Activated CD8-positive, alpha-beta memory T cell treated with anti-CD3 and anti-CD28 coated beads for 36 hours (primary cell): ENCODE measurements at regions not wholly inside any gene's neighbourhood (a gene's known extent, or its start where the extent isn't known, plus 50 kb on each side); places are given as distances from the start of the nearest gene placed in this dataset.
"Not testable (repeated sequence)": the region's sequence is repeated elsewhere in the genome, so short reads cannot be mapped to it uniquely, and the experiment has no call there.

Source experiments
- CTCF ChIA-PET: fragments of 350-600 bp; sonication (Branson Sonifier 250); formaldehyde crosslinking; loops from one replicate; lab custom pipeline; 2021; ENCODE audit warnings: antibody characterized with exemption; lab: Charles Lee
- POLR2A ChIA-PET: fragments of 350-600 bp; sonication (Branson Sonifier 250); formaldehyde crosslinking; loops from one replicate; lab custom pipeline; 2021; ENCODE audit warnings: antibody characterized with exemption; lab: Charles Lee

GRCh38 chr2:111435553-111436310 is 315.0 kb downstream of the BCL2L11 start:
- POLR2A ChIA-PET, CTCF ChIA-PET: not testable (repeated sequence)

- CTCF ChIA-PET, POLR2A ChIA-PET: not testable (repeated sequence)
These were observed 315.7 kb downstream of the BCL2L11 start for GRCh38 chr2:111436411-111436810.

- POLR2A ChIA-PET, CTCF ChIA-PET: not testable (repeated sequence)
These were observed 316.7 kb downstream of the BCL2L11 start for GRCh38 chr2:111437288-111437990.

GRCh38 chr2:111438161-111438560 is 317.4 kb downstream of the BCL2L11 start:
- POLR2A ChIA-PET, CTCF ChIA-PET: not testable (repeated sequence)

GRCh38 chr2:111439237-111439636 is 318.5 kb downstream of the BCL2L11 start:
- CTCF ChIA-PET, POLR2A ChIA-PET: not testable (repeated sequence)

GRCh38 chr2:111441614-111442013 is 320.9 kb downstream of the BCL2L11 start:
- CTCF ChIA-PET, POLR2A ChIA-PET: not testable (repeated sequence)

- CTCF ChIA-PET, POLR2A ChIA-PET: not testable (repeated sequence)
These were observed 322.2 kb downstream of the BCL2L11 start for GRCh38 chr2:111442767-111443454.

GRCh38 chr2:111444516-111444915 is 323.8 kb downstream of the BCL2L11 start:
- POLR2A ChIA-PET, CTCF ChIA-PET: not testable (repeated sequence)

- POLR2A ChIA-PET, CTCF ChIA-PET: not testable (repeated sequence)
These were observed 324.6 kb downstream of the BCL2L11 start for GRCh38 chr2:111445191-111445929.

GRCh38 chr2:111445941-111446340 is 325.2 kb downstream of the BCL2L11 start:
- CTCF ChIA-PET, POLR2A ChIA-PET: not testable (repeated sequence)

GRCh38 chr2:111447482-111447881 is 326.8 kb downstream of the BCL2L11 start:
- CTCF ChIA-PET, POLR2A ChIA-PET: not testable (repeated sequence)

- CTCF ChIA-PET = not testable (repeated sequence)
These were observed 328.1 kb downstream of the BCL2L11 start for GRCh38 chr2:111448796-111449195.

GRCh38 chr2:111450526-111450925 is 329.8 kb downstream of the BCL2L11 start:
- POLR2A ChIA-PET, CTCF ChIA-PET: not testable (repeated sequence)

More at GRCh38 chr2:111448796-111449195, 328.1 kb downstream of the BCL2L11 start:
- POLR2A ChIA-PET = not testable (repeated sequence)

GRCh38 chr2:111451692-111452199 is 331.0 kb downstream of the BCL2L11 start:
- POLR2A ChIA-PET, CTCF ChIA-PET: not testable (repeated sequence)

GRCh38 chr2:111452208-111452607 is 331.5 kb downstream of the BCL2L11 start:
- POLR2A ChIA-PET, CTCF ChIA-PET: not testable (repeated sequence)

- POLR2A ChIA-PET = interaction anchor here (0.7 kb wide), 1 partner anchor 327 kb away, joined by 6 read pairs; no protein-coding TSS in a partner anchor
- CTCF ChIA-PET = not testable (repeated sequence)
These were observed 332.6 kb downstream of the BCL2L11 start for GRCh38 chr2:111453308-111453707.

GRCh38 chr2:111453816-111454215 is 333.1 kb downstream of the BCL2L11 start:
- CTCF ChIA-PET, POLR2A ChIA-PET: not testable (repeated sequence)

GRCh38 chr2:111454404-111454803 is 333.7 kb downstream of the BCL2L11 start:
- POLR2A ChIA-PET, CTCF ChIA-PET: not testable (repeated sequence)
